Astrocyte of the hippocampus (primary cell): ENCODE measurements at regions not wholly inside any gene's neighbourhood (a gene's known extent, or its start where the extent isn't known, plus 50 kb on each side); places are given as distances from the start of the nearest gene placed in this dataset.
"Not testable (repeated sequence)": the region's sequence is repeated elsewhere in the genome, so short reads cannot be mapped to it uniquely, and the experiment has no call there.

Experiments used
- DNase-seq: peaks from one replicate; pipeline ENCODE4 v3.0.0; 2011; ENCODE audit warnings: low read depth, low spot score

DNA sequence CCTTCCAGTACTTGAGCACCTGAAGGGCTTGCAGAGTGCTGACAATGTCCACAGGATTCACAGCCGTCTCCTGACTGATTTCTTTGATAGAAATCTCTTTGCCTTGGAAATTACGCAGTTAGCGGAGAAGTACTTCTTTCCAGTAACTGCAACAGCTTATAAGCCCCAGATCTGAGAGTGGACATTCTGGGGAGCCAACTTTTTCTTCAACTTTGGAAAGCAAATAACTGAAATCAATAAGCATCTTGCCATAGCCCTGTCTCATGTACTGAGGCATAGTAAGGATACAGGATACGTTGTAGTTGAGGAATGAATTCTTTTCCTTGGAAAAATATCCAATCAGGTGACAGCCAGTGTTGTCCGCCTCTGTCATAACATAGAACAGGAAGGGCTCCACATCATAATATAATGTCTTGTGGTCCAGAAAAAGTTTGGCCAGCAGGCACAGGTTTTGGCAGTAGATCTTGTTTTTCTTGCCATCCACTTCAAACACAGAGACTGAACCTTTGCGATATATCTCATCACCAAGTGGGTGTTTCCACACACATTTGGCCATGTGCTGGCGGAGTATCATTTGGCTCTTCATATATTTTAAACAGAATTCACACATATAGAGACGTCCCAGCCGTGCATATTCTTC, 711.1 kb upstream of the DIAPH2 start:
- not testable (repeated sequence) for DNase-seq

DNA sequence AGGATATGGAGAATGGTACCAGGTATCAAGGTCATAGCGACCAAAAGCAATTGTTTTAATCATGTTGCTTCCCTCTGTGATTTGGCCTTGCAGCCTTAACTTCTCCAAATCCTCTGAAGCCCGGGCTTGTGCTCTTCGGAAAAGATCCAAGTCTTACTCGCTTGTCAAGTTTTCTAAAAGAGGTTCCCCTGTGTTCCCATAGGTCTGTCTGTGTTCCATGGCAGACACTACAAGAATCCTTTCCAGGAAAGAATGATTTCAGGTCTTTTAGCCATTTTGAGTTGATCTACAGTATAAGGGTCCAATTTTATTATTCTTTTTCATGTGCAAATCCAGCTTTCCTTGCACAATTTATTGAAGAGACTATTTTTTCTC, 710.6 kb upstream of the DIAPH2 start:
- no peak for DNase-seq

DNA sequence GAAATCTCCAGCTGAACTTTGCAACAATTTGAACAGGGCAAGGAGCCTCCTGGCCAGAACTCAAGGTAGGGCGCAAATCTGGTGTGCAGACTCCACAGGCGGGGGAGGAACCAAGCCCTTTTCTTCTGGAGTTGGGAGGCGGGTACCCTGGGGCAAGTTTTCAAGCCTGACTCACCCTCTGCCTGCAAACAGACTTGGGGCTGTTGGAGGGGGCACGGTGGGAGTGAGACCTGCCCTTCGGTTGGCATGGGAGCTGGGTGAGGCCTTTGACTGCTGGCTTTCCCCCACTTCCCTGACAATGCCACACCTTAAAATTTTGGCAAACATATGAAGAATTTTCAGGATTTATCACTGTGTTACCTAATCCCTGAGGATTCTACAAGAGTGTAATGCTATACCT, 709.8 kb upstream of the DIAPH2 start:
- DNase-seq: no peak

DNA sequence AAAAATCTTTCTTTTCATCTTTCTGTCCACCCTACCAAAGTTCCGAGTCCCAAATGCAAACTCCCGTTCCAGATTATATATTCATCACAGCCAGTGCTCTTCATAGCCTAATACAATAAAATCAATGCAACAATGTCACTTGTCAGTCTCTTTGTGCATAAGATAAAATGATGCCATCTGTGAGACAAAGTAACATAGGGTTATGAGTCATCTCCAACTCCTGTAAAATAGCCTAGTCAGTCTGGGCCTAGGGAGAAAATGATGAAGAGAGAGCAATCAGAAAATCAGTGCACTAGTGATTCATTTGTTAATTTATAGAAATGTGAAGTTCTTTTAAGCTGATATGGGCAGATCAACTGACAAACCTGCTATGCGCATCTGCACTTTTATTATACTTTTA, 689.1 kb upstream of the DIAPH2 start:
- DNase-seq: no peak

DNA sequence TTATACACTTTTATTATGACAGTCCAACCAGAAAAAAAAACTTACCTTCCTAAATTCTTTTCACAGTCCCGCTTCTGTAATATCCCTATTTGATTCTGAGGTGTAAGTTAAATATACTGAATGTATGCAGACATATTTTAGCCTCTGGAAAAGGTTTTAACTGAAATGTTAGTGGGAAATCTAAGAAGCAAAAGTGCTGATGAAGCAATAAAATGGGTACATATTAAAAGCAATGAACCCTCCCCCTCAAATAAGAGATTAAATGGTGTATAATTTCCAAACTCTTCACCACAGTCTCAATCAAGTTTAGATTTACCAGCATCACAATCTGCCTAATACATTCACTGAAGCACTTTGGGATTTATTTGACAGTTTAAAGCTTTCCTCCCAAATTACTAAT, 688.3 kb upstream of the DIAPH2 start:
- no peak for DNase-seq

DNA sequence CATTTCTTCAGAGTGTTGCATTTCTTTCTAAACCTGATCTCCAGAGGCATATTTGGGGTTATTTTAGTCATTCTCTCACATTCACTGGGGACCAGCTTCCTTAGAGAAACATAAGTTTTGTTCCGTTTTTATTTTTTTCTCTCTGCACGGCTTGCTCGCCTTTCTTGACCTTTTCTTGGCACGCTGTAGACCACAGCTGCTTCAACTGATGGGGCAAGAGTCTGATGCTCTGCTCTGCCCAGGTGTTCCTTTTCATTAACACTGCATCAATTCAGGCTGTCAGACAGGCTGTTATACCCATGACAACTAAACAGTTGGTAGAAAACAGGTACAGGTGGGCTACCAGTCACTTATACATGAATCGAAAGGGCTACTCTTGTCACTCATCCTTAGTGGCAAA, 682.2 kb upstream of the DIAPH2 start:
- no peak for DNase-seq

DNA sequence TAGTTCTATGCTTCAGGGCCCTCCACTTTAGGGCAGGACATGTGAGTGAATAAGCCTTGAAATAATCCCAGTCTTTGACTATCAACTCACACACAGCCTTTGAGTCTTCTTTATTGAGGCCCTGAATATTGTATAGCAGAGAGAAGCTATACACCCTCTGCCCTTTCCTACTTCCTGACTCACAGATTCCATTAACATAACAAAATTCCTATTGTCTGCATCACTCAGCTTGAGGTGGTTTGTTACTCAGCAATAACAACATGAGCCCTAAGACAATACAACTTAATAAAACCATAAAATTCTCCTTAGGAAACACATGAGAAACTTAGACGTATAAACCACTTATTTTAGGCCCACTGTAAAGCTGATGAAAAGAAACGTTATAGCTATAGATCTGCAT, 680.3 kb upstream of the DIAPH2 start:
- peak; percentile 12 for DNase-seq

DNA sequence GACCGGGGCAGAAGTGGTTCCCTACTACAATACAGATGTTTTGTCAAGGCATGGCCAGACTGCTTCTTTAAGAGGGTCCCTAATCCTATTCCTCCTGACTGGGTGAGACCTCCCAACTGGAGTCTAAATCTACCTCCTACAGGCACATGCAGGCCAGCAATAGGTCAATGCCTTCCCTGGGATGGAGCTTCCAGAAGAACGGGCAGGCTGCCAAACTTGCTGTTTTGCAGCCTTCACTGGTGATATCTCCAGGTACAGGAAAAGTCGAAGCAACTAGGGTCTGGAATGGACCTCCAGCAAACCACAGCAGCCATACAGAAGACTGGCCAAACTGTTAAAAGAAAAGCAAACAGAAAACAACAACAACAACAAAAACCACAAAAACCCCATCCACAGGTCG, 678.4 kb upstream of the DIAPH2 start:
- DNase-seq: no peak

DNA sequence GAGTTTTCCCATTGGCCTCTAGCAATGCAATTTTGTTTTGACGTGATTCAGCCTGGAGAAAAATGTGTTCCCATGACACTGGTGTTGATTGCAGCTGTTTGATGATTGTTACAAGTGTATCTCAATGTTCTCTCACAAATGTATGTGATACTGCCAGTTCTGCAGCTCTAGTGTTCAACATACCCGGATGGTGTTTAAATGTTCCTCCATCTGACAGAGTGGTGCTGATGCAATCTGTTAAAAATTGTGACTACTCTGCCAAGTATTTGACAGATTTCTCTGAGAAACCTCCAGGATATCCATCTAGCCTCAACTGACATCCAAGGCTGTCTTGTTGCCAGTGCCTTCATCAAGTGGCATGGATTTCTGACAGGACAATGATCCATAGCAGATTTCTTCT, 657.2 kb upstream of the DIAPH2 start:
- DNase-seq: no peak

DNA sequence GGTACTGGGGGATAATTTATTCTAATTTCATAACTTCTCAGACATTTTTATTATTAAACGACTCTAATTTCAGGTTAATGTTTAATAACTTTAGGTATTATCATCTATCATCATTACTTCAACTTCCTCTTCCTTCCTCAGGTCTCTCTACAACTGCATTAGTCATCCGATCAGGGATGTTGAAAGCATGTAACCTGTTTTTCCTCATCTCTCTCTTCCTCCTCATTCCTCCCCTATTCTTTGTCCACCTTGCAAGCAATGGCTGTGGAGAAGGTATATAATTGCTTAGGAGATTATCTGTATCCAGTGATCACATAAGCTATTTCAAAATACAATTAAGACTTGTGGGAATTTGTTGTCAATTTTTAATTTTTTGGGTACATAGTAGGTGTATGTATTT, 632.6 kb upstream of the DIAPH2 start:
- no peak for DNase-seq

DNA sequence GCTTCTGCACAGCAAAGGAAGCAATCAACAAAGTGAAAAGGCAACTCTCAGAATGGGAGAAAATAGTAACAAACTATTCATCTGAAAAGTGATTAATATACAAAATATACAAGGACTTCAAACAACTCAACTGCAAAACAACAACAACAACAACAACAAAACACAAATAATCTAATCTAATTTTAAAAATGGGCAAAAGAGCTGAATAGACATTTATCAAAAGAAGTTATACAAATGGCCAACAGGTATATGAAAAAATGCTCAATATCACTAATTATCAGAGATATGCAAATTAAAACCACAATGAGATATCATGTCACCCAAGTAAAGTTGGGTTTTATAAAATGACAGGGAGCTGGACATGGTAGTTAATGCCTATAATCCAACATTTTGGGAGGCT, 602.8 kb upstream of the DIAPH2 start:
- DNase-seq: no peak

DNA sequence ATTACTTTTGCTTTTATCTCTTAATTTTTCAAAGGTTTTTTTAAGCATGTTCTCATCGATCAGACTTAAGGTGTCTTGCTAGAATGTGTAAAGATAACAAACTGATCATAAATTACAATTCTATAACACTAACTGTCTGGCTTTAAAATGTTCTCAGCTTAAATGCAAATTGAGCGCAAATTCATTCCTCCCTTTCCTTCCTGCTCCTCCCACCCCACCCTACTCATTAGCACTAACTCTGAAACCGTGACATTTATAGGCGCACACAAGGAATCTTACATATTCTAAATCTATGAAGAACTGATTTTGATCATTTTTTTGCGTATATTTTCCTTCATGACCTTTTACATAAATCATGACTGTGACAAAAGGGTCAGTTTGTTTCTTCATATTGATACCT, 590.0 kb upstream of the DIAPH2 start:
- no peak for DNase-seq

DNA sequence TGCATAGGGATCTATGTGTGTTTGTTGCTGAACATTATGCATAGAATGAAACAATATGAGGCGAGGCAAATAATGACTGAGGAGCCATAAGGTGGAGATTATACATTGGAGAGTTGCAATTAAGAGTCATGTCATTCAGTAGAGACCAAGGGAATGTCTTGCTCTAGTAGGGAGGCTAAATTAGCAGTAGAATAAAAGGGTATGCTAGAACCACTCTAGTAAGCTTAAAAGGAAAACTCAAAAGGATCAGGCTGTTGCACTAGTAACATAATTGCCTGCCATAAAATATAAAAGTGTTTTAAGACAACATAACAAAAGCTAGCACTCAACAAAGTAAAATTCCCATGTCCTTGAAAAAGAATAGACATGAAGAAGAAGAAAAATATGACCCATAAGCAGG, 586.2 kb upstream of the DIAPH2 start:
- no peak for DNase-seq

DNA sequence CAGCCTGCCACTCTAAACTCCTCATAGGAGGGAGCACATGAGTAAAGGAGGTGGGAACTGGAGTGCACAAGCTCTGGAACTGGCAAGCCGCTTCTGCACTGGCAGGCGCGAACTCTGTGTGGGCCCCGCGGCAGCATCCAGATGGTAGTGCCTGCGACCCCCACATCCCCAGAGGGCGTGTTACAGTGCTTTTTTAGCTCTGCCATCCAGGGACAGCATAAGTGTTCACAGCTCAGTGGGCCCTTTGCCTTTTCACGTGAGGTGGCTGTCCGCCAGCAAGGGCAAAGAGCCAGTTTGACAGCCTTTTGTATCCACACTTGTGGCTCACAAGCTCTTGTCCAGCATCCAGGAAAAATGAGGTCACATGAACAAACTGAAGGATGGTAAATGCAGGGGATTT, 581.6 kb upstream of the DIAPH2 start:
- DNase-seq: no peak

DNA sequence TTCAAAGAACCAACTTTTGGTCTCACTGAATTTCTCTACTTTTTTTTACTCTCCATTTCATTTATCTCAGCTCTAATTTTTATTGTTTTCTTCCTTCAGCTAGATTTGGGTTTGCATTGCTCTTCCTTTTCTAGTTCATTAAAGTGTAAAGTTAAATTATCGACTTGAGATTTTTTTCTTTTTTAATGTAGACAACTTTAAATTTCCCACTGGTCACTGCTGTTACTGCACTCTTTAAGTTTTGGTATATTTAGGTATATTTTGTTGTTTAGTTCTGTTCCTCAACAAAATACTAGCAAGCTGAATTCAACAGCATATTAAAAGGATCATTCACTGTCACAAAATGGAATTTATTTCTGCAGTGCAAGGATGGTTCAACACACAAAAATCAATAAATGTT, 572.0 kb upstream of the DIAPH2 start:
- no peak for DNase-seq

DNA sequence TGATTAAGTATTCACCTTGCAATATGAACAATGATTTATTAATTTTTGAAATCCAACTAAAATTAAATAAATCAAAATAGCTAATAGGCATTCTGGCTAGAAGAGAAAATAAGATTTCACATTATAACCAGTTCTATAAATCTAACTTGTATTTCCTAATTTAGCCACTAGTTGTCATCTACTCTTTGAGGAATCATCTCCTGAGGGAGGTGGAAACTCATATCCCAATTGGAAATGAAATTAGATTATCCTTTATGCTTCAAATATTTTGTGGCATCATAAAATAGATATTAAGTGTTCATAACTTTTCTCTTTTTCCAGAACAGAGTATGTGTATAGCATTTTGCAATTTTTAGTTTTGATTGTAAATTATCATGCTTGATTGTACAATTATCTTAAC, 558.5 kb upstream of the DIAPH2 start:
- DNase-seq: no peak

DNA sequence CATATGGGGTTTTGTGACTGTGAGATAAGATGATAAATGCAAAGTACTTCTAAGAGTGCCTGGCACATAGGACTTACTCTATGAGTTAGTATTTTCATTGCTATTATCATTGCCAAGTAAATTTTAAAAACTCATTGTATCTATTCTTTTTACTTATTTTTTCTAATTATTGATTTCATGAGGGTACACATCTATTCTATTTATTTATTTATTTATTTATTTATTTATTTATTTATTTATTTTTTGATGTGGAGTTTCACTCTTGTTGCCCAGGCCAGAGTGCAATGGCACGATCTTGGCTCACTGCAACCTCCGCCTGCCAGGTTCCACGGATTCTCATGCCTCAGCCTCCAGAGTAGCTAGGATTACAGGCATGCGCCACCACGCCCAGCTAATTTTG, 556.6 kb upstream of the DIAPH2 start:
- DNase-seq: not testable (repeated sequence)

DNA sequence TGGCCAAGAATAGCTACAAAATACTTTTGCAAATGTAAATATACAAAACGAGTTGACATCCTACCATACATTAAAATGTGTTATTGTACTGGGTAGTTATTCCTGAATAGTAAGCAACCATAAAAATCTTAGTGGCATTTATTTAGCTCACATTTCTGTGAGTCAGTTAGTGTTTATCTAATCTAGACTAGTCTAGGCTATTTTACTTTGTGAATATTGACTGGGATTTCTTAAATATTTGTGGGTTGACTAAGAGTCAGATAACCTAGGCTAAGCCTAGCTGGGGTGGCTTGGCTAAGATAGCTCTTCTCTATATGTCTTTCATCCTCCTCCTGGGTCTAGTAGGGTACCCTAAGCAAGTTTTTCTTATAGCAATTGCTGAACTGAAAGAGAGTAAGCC, 543.8 kb upstream of the DIAPH2 start:
- no peak for DNase-seq

DNA sequence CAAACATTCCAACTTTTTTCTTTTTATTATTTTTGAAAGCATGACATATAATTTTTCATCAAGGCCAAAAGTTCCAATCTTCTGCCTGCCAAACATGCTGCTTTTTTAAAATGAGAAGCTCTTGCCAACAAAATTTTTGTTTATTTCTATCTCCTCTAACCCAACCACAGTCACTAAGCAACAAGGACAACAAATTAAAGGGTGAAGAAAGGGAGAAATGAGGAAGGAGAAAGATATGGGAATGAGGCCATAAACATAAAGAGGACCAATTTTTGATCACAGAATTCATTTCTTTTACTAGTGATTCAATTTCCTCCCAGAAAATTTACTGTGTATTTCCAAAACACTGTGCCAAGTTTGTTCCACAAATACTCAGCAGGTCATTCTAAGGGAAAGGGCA, 537.0 kb upstream of the DIAPH2 start:
- DNase-seq: no peak

DNA sequence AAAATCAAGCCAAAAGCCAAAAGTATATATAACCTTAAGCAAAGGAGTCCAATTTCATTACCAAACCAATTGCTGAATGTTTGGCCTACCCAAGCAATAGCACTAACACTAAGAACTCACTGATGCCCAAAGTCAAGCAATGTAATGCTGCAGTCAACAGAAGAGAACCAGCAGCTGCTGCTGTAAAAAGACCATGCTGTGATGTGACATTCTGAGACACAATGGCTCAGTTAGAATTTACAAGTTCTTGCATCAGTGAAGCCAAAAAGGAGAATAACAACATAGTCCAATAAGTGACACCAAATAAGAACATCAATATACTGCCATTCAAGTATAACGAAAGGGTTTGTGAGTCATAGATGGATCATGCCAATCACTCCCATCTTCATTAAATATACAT, 514.0 kb upstream of the DIAPH2 start:
- DNase-seq: no peak

DNA sequence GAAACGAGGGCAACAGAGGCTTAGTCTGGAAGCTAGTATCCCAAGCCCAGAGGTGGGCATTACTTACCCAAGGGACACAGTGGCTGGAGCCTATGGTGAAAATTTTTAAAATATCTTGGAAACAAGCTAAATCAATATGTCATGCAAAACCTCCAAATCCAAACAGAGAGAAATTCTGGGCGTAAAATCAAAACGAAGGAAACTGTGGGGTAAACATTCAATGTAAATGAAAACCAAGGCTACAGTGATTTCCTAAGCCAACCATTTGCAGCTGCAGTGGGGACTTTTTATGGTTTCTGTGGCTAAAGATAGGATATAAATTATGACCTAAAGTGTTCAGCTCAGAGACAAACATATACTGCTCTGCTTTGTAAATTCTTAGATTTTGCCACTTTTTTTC, 507.7 kb upstream of the DIAPH2 start:
- no peak for DNase-seq

DNA sequence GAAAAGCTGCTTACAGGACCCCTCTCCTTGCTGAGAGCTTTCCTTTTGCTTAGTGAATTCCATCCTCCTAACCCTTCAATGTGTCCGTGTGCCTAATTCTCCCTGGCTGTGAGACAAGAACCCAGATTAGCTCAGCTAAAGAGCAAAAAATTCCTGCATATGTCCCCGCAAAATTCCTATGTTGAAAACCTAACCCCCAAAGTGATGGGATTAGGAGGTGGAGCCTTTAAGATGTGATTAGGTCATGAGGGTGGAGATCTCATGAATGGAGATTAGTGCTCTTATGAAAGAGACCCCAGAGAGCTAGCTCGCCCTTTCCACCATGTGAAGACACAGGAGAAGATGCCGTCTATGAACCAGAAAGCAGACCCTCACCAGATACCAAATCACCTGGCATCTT, 503.0 kb upstream of the DIAPH2 start:
- no peak for DNase-seq

DNA sequence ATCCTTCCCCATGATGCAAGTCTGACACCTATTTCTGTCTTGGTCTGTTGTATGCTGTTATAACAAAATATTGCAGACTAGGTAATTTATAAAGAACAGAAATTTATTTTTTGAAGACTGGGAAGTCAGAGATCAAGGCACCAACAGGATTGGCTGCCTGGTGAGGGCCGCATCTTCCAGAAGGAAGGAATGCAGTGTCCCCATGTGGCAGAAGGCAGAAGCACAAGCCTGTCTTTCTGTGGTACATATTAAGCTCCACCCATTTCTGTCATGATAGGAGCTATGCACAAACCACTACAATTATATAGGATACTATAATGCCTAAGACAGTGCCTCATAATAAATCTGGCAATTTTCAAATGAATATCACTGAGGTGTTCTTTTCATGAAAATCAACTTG, 502.3 kb upstream of the DIAPH2 start:
- DNase-seq: peak; percentile 3

DNA sequence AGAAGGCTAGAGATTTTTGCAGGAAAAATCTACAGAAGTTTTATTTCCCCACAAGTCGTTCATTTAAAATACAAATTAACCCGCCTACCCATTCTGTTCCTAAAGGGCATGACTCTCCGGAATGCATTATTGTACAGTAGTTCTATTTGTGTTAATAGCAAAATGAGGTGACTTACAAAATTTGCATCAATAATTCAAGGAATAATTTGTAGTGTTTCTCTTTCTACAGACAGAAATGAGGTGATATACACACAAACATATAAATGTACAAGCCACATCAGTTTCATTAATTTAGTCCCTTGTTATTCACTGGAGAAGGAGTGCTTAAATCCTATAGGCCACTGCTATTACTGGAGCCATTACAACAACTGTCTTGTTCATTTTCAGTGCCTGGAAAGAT, 501.3 kb upstream of the DIAPH2 start:
- DNase-seq: no peak

DNA sequence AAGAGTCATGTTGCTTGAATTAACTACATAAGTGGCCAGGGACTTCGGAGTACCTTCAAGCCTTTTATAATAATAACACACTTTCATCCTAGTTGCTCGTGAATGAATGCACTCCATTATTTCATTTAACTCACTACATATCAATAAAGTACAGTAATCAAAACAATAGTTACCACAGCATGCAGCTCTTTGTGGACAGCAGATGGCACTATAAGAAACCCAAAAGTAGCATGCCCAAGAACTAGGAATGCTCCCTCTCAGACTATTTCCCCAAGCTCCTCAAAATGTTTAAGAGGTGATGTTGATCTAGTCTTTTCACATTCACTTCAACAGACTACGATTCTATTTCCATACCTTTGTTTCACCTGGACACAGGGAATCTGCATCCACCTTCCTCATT, 500.8 kb upstream of the DIAPH2 start:
- DNase-seq: no peak
